ENCODE measurements at regions not wholly inside any gene's neighbourhood (a gene's known extent, or its start where the extent isn't known, plus 50 kb on each side); places are given as distances from the start of the nearest gene placed in this dataset.
"Not testable (repeated sequence)": the region's sequence is repeated elsewhere in the genome, so short reads cannot be mapped to it uniquely, and the experiment has no call there.

DNA sequence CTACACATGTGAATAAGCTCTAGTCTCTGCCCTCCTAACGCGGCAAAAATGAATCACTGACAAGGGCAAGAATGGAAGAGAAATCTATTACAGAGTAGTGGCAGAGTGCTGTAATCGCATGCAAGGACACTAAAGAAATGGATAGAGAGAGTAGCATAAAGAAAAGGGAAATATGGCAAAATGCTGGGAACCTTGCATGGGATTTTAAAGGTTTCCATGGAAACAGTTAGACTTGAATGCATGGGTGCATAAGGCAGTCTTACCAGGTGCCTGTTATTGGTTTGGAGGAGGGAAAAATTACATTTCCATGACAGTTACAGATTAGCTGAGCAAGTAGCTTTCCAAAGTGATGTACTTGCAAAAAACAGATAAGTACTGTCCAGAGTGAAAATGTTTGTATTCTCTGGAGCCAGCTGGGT, 233.4 kb downstream of the PTN start:
- DNase-seq (ENCODE audit: low read depth): no peak

DNA sequence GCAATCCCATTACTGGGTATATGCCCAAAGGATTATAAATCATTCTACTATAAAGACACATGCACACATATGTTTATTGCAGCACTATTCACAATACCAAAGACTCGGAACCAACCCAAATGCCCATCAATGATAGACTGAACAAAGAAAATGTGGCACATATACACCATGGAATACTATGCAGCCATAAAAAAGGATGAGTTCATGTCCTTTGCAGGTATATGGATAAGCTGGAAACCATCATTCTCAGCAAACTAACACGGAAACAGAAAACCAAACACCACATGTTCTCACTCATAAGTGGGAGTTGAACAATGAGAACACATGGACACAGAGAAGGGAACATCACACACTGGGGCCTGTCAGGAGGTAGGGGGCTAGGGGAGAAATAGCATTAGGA, 235.7 kb downstream of the PTN start:
- not testable (repeated sequence) for DNase-seq (ENCODE audit: low read depth)

DNA sequence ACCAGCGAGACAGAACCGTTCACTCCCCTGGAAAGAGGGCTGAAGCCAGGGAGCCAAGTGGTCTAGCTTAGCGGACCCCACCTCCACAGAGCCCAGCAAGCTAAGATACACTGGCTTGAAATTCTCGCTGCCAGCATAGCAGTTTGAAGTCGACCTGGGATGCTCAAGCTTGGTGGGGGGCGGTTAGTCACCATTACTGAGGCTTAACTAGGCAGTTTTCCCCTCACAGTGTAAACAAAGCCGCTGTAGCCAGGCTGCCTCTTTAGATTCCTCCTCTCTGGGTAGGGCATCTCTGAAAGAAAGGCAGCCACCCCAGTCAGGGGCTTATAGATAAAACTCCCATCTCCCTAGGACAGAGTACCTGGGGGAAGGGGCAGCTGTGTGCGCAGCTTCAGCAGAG, 235.1 kb downstream of the CHRM2 start:
- not testable (repeated sequence) for DNase-seq (ENCODE audit: low read depth)

DNA sequence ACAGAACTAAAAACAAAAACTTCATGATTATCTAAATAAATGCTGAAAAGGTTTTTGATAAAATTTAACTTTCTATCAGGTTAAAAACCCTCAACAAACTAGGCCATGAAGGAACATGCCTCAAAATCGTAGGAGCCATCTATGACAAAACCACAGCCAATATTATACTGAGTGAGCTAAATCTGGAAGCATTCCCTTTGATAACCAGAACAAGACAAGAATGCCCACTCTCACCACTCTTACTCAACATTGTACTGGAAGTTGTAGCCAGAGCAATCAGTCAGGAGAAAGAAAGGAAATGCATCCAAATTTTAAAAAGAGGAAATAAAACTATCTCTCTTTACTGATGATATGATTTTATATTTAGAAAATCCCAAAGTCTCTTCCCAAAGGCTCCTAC, 228.7 kb downstream of the CHRM2 start:
- DNase-seq (ENCODE audit: low read depth): no peak

DNA sequence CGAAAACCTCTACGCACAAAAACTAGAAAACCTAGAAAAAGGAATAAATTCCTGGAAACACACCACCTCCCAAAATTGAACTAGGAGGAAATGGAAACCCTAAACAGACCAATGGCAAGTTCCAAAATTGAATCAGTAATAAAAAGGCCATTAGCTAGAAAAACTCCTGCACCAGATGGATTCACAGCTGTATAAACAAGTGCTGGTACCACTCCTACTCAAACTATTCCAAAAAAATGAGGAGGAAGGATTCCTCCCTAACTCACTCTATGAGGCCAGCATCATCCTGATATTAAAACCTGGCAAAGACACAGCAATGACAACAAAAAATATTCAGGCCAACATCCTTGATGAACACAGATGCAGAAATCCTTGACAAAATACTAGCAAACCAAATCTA, 228.2 kb downstream of the CHRM2 start:
- no peak for DNase-seq (ENCODE audit: low read depth)

DNA sequence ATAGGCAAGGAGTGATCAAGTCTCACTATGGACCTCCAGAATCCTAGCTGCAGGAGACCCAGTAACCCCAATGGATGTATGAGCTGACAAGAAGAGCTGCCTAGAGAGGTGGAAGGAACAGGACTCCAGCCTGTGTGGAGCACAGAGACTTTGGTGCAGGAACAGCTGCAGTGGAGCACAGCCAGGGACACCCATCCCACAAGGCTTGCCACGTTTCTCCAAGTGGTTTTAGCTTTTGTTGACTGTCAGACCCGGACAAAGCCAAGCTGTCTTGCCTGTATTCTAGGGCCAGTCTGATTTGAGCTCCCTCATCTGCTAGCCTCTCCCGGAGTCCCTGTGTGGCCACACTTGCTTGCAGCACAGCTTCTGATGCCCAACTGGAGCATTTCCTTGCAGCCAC, 224.7 kb downstream of the CHRM2 start:
- DNase-seq (ENCODE audit: low read depth): no peak

DNA sequence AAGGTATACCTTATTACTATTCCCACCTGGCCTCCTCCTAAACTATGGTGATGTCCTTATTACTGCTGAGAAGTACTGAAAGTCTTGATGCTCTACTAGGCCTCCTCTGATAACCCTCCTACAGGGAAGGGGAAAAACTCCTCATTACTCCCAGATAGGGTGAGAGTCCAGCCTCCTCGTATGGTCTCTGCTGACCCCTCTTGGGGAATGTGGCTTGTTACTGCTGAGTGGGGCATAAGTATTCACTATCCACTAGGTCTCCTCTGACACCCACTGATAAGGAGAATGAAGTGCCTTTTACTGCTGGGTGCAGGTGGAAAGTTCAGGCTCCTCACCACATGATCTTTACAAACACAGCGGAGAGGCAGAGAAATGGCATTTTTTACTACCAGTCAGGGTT, 222.9 kb downstream of the CHRM2 start:
- no peak for DNase-seq (ENCODE audit: low read depth)

DNA sequence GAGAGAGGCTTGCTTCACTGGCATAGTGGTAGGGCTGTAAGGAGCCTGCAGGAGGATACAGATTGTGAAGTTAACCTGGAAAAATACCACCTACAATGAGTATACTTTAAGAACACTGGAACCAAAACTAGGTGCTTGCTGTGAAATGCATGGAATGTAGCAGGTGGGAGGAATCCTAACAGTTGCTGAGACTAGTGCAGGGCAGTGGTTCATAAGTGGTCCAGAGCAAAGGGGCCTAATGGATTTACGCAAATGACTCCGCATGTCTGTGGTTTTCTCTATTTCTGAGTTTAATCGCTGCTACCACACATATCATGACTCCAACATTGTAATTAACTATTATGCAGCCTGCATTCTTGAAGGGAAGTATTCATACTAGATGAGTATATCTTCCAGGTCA, 218.4 kb downstream of the CHRM2 start:
- DNase-seq (ENCODE audit: low read depth): no peak

DNA sequence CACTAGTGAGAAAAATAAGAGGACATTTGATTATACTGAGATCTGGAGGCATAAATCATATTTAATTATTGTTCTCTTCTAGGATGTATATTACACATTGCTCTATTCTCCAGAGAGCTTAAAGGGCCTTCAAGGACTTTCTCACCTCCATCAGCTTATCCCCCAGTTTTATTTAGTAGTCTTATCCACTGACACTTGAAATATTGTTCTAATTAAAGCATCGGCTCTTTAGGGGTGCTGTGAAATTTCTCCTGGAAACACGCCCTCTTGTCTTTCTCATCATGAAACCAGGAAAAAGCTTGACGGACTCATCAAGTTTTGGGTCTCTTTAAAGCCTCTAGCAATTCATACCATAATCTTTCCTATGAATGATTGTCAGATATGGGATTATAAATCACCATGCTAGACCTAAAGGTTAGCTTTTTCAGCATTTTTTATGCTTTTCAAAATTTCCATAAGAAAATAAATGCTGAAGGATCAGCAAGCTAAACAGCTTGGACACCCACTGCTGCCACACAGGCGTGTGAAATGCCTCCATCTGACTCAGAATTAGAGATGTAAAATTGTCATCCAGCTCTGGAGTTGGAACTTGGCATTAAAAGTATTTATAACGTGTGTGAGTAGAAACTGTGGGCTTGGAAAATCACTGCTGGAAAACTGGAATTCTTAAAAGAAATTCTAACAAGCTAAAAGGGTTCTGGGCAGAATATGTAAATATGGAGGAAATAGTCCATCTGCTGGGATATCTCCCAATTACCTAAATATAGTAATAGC, 216.3 kb downstream of the CHRM2 start:
- DNase-seq (ENCODE audit: low read depth): no peak

DNA sequence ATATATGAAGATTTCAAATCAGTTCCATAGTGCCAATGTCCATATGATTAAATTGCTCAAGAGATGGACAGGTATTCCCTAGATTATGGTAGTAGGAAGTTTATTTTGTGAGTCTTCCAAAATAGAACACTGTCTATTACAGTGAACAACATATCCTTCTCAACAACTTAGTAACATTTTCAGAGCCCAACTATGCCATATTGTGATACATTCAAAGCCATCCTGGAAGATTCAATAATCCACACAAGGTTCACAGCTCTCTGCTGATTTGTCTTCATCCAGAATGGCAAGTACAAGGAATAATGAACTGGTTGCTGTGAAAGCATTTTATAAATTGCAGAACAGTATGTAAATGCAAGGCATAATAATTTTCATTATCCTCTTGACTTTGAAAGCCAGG, 213.9 kb downstream of the CHRM2 start:
- DNase-seq (ENCODE audit: low read depth): no peak

DNA sequence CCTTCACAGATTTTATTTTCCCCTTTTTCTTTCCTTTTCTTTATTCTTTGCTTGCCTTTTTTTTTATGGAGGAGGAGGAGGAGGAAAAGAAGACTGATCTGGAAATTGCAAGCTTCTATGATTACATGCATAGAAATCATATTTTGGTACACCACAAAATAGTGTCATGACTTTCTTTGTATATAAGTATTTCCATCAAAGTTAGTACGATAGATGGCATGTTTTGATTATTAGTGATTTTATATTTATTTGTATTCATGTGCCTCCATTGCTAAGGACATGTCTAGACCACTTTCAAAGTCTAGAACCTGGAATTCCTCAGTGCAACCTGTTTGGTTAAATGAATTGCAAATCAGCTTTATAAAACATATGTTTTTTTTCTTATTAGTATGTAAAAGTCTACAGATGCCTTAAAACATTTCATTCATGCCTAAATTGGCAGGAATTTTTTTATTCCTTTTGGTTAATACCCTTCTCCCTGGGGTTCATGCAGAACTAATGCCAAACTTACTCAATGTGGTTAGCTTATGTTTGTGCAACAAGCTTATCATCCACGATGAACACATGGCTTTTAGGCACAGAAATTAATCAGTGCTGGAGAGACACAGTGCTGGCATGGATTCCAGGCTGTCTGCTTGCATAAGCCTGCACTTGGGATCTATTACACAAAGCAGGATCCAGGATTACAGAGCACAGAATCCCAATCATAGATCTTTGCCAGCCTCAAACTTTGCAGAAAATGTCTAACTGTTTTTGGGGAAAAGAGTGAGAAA, 213.1 kb downstream of the CHRM2 start:
- DNase-seq (ENCODE audit: low read depth): peak; percentile 61

DNA sequence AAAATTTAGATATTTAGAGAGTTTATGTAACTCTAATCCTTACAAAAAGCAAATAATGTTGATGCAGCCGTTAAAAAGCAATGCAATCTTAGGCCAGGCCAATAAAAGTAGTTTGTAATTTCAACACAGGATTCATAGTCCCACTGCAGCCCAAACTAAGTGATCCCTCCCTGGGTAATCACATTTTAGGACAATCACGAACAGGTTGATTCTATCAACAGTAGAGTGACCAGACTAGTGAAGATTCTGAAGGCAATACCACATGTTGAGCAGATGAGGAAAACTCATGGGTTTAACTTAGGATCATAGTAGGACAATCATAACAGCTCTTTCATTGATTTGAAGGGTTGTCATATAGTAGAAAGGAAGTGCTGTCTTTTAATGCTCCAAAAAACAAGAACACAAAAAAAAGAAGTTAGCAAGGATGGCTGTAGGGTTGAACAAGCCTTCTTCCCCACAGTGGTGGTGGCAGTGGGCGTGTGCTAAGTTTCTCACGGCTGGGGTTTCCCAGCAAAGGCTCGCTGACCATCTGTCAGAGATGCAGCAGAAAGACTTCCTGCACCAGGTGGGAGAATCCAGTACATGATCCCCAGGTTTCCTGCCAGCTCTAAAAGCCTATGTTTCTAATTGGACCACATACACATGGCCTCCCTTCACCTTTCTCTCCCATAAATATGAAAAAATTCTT, 212.2 kb downstream of the CHRM2 start:
- no peak for DNase-seq (ENCODE audit: low read depth)

DNA sequence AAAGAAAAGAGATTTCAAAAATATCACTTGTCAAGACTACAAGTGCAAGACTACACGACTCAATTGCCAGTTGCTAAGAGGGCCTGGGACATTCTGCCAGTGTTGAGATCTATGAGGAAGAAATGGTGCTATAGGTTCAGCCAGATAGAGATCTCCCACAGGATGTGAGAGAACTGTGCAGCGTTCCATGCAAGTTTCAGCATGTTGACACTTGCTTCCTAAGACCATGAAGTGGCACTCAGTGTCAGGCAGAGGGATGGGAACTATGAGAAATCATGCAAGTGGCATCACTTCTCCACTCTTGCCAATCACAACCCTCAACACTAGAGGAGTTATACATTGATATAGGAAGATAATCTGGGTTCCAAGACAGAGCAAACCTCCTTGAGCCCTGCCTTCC, 210.3 kb downstream of the CHRM2 start:
- DNase-seq (ENCODE audit: low read depth): no peak

DNA sequence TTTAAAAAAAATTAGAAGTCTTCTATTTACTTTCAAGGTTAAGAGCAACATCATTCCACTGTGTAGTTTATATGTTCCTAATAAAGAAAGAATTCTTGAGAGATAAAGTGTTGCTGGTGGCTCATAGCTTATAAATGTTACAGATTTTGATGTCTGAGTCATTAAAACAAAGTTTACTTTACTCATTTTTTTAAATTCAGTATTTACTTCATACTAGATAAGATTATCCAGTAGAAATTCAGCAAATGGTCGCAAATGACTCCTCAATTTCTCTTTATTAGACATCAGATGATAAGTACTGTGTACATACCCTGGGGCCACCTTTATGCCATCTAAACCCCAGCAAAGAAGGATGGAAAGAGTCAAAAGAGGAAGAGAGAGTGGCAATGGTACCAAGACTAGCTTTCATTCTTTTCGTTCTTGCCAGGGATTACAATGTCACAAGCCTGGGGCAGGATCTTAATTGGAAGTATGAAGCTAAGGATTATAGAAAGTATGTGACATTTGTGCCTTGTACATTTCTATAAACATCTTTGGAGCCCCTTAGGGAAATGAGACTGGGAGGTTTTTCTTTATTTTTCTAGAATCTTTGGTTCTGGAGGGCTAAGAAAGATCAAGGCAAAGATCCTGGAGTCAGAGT, 206.1 kb downstream of the CHRM2 start:
- DNase-seq (ENCODE audit: low read depth): peak; percentile 34

DNA sequence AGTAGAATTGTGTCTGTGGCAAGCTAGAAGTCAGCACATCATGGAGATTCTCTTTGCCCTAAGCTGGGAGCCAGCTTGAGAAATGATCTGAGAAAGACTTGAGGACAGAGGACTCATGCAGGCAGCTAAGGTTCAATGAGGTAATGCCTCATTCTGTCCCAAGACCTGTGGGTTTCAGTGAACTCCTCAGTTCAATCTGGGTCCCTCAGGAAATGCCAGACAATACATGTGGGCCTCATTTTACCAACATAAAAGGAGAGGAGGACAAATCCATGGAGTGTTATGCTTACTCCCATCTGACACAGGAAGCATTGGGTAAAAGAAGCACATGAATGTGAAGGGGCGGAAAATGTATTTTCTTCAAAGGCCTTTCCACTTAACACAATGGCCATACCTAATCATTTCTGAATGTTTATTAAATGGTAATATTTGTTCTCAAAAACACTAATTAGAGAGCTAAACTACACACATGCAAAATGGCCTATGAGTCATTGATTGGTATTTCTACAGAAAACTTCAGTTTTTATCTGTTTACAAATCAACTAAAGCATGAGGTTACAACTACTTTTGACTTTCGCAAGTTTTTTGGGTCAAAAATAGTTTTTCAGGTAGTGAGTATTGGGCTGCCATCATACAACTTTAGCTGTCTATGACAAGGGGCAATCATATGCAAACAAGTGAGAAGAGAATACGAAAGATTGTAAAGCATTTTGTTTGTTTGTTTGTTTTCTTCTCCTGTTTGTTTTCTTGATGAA, 205.3 kb downstream of the CHRM2 start:
- DNase-seq (ENCODE audit: low read depth): peak; percentile 36

Measured in non-pigmented ciliary epithelial cell (primary cell).